ENCODE measurements at regions not wholly inside any gene's neighbourhood (a gene's known extent, or its start where the extent isn't known, plus 50 kb on each side); places are given as distances from the start of the nearest gene placed in this dataset.

- H3K27me3 ChIP-seq (ENCODE audit: control insufficient read depth in 4 of 4, insufficient read depth in 4 of 4, low read length in 3 of 4), result peaks cover 0 to 3% (median 0%) of the 10 kb centered on the region in 4 donors
- no peaks in the 10 kb centered on the region for H3K4me1 ChIP-seq (ENCODE audit: control insufficient read depth in 4 of 4, insufficient read depth in 4 of 4, low read length in 3 of 4)
- H3K27ac ChIP-seq (ENCODE audit: low read depth in 1 of 2, low read length in 2 of 2), result no peak overlapping the region
- WGBS, result 52% methylated on average over 3 of the region's 3 CpGs
- TF ChIP-seq REST (IDR thresholded peaks at IDR 0.05) (no peak), JUND (IDR thresholded peaks at IDR 0.05) (no peak), HNF4A (conservative IDR thresholded peaks at IDR 0.05) (no peak), RAD21 (IDR thresholded peaks at IDR 0.05) (no peak), CTCF (IDR thresholded peaks at IDR 0.05; ENCODE audit: low read depth, low read length, missing input control) (no peak), GABPA (IDR thresholded peaks at IDR 0.05 in 1 of 2, conservative IDR thresholded peaks at IDR 0.05 in 1 of 2) (no peak), RXRA (IDR thresholded peaks at IDR 0.05) (no peak), TAF1 (conservative IDR thresholded peaks at IDR 0.05) (no peak), FOXA2 (IDR thresholded peaks at IDR 0.05) (no peak)
- no peaks in the 10 kb centered on the region for H3K9me3 ChIP-seq (ENCODE audit: control insufficient read depth in 4 of 4, low read length in 3 of 4)
- no peak overlapping the region for H3K9ac ChIP-seq (ENCODE audit: low read depth in 1 of 2, low read length in 2 of 2)
- H3K4me3 ChIP-seq (ENCODE audit: low read depth in 1 of 3, low read length in 3 of 3), result no peak overlapping the region
- H3K36me3 ChIP-seq (ENCODE audit: control insufficient read depth in 4 of 4, insufficient read depth in 3 of 4, low read depth in 1 of 4, low read length in 3 of 4), result no peaks in the 10 kb centered on the region
- no peak for DNase-seq (ENCODE audit: low spot score)
These were observed 179.3 kb upstream of the RIMS1 start for GRCh38 chr6:71707059-71707458.

GRCh38 chr6:71720705-71721104 is 165.6 kb upstream of the RIMS1 start:
- no peak overlapping the region for H3K27ac ChIP-seq (ENCODE audit: low read depth in 1 of 2, low read length in 2 of 2)
- DNase-seq (ENCODE audit: low spot score), result no peak
- 65% methylated on average over 3 of the region's 3 CpGs for WGBS

GRCh38 chr6:71721642-71722041 is 164.7 kb upstream of the RIMS1 start:
- 85% methylated on average over 1 of the region's 1 CpG for WGBS
- Histone ChIP-seq H3K4me1 (ENCODE audit: control insufficient read depth in 4 of 4, insufficient read depth in 4 of 4, low read length in 3 of 4) (no peaks in the 10 kb centered on the region), H3K27me3 (ENCODE audit: control insufficient read depth in 4 of 4, insufficient read depth in 4 of 4, low read length in 3 of 4) (no peaks in the 10 kb centered on the region), H3K36me3 (ENCODE audit: control insufficient read depth in 4 of 4, insufficient read depth in 3 of 4, low read depth in 1 of 4, low read length in 3 of 4) (no peaks in the 10 kb centered on the region), H3K9me3 (ENCODE audit: control insufficient read depth in 4 of 4, low read length in 3 of 4) (no peaks in the 10 kb centered on the region), H3K27ac (ENCODE audit: low read depth in 1 of 2, low read length in 2 of 2) (no peak overlapping the region), H3K9ac (ENCODE audit: low read depth in 1 of 2, low read length in 2 of 2) (no peak overlapping the region), H3K4me3 (ENCODE audit: low read depth in 1 of 3, low read length in 3 of 3) (no peak overlapping the region)
- no peak for DNase-seq (ENCODE audit: low spot score)
- TF ChIP-seq YY1 (IDR thresholded peaks at IDR 0.05) (no peak), MAX (IDR thresholded peaks at IDR 0.05) (no peak), ATF3 (IDR thresholded peaks at IDR 0.05) (no peak), ZBTB33 (IDR thresholded peaks at IDR 0.05) (no peak), JUND (IDR thresholded peaks at IDR 0.05) (no peak), NR2F2 (IDR thresholded peaks at IDR 0.05) (no peak), FOXA1 (IDR thresholded peaks at IDR 0.05) (no peak), EGR1 (IDR thresholded peaks at IDR 0.05; ENCODE audit: low read depth in 2 of 2) (no peak), RAD21 (IDR thresholded peaks at IDR 0.05) (no peak), CTCF (IDR thresholded peaks at IDR 0.05; ENCODE audit: low read depth, low read length, missing input control) (no peak), HNF4A (conservative IDR thresholded peaks at IDR 0.05) (no peak)

More at GRCh38 chr6:71720705-71721104, 165.6 kb upstream of the RIMS1 start:
- H3K27me3 ChIP-seq (ENCODE audit: control insufficient read depth in 4 of 4, insufficient read depth in 4 of 4, low read length in 3 of 4), result no peaks in the 10 kb centered on the region
- TF ChIP-seq EGR1 (IDR thresholded peaks at IDR 0.05; ENCODE audit: low read depth in 2 of 2) (no peak), NR2F2 (IDR thresholded peaks at IDR 0.05) (no peak)
- no peak overlapping the region for H3K4me3 ChIP-seq (ENCODE audit: low read depth in 1 of 3, low read length in 3 of 3)
- no peaks in the 10 kb centered on the region for H3K4me1 ChIP-seq (ENCODE audit: control insufficient read depth in 4 of 4, insufficient read depth in 4 of 4, low read length in 3 of 4)
- H3K9me3 ChIP-seq (ENCODE audit: control insufficient read depth in 4 of 4, low read length in 3 of 4), result no peaks in the 10 kb centered on the region
- H3K9ac ChIP-seq (ENCODE audit: low read depth in 1 of 2, low read length in 2 of 2), result no peak overlapping the region
- no peaks in the 10 kb centered on the region for H3K36me3 ChIP-seq (ENCODE audit: control insufficient read depth in 4 of 4, insufficient read depth in 3 of 4, low read depth in 1 of 4, low read length in 3 of 4)

Measured in liver (tissue), 8 donors.